ENCODE measurements at regions not wholly inside any gene's neighbourhood (a gene's known extent, or its start where the extent isn't known, plus 50 kb on each side); places are given as distances from the start of the nearest gene placed in this dataset.

DNA sequence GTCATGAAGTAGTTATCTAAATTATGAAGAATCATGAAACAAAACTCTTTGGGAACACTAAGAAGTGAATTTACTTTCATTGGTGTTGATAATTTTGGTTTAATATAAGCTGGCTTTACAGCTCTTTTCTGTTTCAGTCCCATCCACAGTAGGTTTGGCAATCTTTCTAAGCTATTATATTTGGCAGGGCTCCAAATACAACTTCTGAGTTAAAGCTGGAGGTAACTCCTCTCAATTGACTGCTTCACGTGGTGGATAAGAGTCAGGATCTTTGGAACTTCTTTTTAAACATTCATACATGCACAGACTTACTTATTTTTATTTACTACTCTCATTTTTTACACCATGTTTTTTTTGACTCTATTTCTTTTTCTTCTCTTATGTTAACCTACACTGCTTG lies 106.5 kb upstream of the EPHA3 start (continued):
- TF ChIP-seq, protein P1, sequence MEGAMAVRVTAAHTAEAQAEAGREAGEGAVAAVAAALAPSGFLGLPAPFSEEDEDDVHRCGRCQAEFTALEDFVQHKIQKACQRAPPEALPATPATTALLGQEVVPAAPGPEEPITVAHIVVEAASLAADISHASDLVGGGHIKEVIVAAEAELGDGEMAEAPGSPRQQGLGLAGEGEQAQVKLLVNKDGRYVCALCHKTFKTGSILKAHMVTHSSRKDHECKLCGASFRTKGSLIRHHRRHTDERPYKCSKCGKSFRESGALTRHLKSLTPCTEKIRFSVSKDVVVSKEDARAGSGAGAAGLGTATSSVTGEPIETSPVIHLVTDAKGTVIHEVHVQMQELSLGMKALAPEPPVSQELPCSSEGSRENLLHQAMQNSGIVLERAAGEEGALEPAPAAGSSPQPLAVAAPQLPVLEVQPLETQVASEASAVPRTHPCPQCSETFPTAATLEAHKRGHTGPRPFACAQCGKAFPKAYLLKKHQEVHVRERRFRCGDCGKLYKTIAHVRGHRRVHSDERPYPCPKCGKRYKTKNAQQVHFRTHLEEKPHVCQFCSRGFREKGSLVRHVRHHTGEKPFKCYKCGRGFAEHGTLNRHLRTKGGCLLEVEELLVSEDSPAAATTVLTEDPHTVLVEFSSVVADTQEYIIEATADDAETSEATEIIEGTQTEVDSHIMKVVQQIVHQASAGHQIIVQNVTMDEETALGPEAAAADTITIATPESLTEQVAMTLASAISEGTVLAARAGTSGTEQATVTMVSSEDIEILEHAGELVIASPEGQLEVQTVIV (IDR thresholded peaks at IDR 0.05; ENCODE audit: borderline replicate concordance, partially characterized antibody), result no peak
- TF ChIP-seq CBX3 (IDR thresholded peaks at IDR 0.05; ENCODE audit: borderline replicate concordance, low read depth), result no peak
- no peak for TF ChIP-seq RELA (IDR thresholded peaks at IDR 0.05; ENCODE audit: borderline replicate concordance, partially characterized antibody)

DNA sequence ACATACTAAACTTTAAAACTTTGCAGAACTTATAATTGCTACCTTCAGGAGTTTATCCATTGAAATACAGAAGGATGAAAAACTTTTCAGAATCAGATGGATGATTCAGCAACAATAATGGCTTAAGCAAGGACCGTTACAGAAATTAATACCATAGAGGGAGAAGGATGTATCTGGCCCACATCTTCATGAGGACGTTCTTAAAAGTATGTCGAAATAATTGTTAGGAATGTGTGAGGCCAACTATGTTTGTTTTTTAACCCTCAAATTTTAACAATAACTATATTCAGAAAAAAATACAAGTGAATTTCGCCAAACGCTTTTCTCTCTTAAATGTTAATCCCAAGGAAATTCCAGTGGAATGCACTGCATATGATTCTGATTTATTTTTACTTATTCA lies 105.2 kb upstream of the EPHA3 start:
- WGBS (ENCODE audit: insufficient coverage, insufficient replicate concordance, low lambda C conversion rate, missing lambda C conversion rate), result 6% methylated on average over 5 of the region's 5 CpGs
- in situ Hi-C loops (cut with MboI) (no loop called here), intact Hi-C loops (cut with micrococcal nuclease; ENCODE audit: unreplicated experiment) (no loop called here)
- no peak for ATAC-seq
- BruUV-seq (replicated peaks), result no TSS peak
- Histone ChIP-seq H2AFZ (ENCODE audit: control insufficient read depth, low read depth, low read length) (no peak overlapping the region), H3K36me3 (ENCODE audit: control insufficient read depth in 2 of 2, insufficient read depth in 2 of 2, low read length in 1 of 2) (no peaks in the 10 kb centered on the region), H3K79me2 (ENCODE audit: control insufficient read depth, insufficient read depth, low read length) (no peaks in the 10 kb centered on the region), H4K20me1 (ENCODE audit: control insufficient read depth, insufficient read depth) (no peaks in the 10 kb centered on the region), H3K27ac (ENCODE audit: control insufficient read depth, insufficient read depth) (no peak overlapping the region), H3K4me2 (ENCODE audit: control insufficient read depth, insufficient read depth) (no peak overlapping the region), H3K4me3 (no peak overlapping the region), H3K9me3 (replicated peaks; ENCODE audit: control insufficient read depth, insufficient read depth, low read length) (no peaks in the 10 kb centered on the region), H3K27me3 (replicated peaks in 1 of 2; ENCODE audit: control insufficient read depth in 2 of 2, insufficient read depth in 2 of 2, low read length in 1 of 2) (no peaks in the 10 kb centered on the region), H3K4me1 (ENCODE audit: control insufficient read depth, insufficient read depth, low read length) (no peaks in the 10 kb centered on the region), H3K9ac (ENCODE audit: control insufficient read depth, insufficient read depth, low read length) (no peak overlapping the region)
- ChIA-PET CTCF (interaction anchor here (0.6 kb wide), 1 partner anchor 10 kb away, joined by 3 read pairs; no protein-coding TSS in a partner anchor), POLR2A (no interaction called here), RAD21 (ENCODE audit: unreplicated experiment) (no interaction called here), SMC1A (ENCODE audit: uncharacterized antibody, unreplicated experiment) (no interaction called here)
- FAIRE-seq, result no peak
- no peak for DNase-seq (ENCODE audit: low read depth, low spot score)
- TF ChIP-seq SIN3A (IDR thresholded peaks at IDR 0.05; ENCODE audit: low read depth, low read length) (no peak), CBFB (IDR thresholded peaks at IDR 0.05; ENCODE audit: low read depth) (no peak), MLLT1 (IDR thresholded peaks at IDR 0.05) (no peak), NR2F1 (conservative IDR thresholded peaks at IDR 0.05) (no peak), GATAD2B (conservative IDR thresholded peaks at IDR 0.05; ENCODE audit: low read depth) (no peak), RELA (IDR thresholded peaks at IDR 0.05; ENCODE audit: borderline replicate concordance, partially characterized antibody) (no peak), NFYA (IDR thresholded peaks at IDR 0.05; ENCODE audit: borderline replicate concordance, low read depth, low read length) (no peak), LARP7 (IDR thresholded peaks at IDR 0.05) (no peak), PRDM15 (CRISPR knock-in tag; IDR thresholded peaks at IDR 0.05) (no peak)
- TF ChIP-seq, protein P2, sequence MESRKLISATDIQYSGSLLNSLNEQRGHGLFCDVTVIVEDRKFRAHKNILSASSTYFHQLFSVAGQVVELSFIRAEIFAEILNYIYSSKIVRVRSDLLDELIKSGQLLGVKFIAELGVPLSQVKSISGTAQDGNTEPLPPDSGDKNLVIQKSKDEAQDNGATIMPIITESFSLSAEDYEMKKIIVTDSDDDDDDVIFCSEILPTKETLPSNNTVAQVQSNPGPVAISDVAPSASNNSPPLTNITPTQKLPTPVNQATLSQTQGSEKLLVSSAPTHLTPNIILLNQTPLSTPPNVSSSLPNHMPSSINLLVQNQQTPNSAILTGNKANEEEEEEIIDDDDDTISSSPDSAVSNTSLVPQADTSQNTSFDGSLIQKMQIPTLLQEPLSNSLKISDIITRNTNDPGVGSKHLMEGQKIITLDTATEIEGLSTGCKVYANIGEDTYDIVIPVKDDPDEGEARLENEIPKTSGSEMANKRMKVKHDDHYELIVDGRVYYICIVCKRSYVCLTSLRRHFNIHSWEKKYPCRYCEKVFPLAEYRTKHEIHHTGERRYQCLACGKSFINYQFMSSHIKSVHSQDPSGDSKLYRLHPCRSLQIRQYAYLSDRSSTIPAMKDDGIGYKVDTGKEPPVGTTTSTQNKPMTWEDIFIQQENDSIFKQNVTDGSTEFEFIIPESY (IDR thresholded peaks at IDR 0.05), result no peak

Data from GM12878 (cell line).